ENCODE measurements at regions not wholly inside any gene's neighbourhood (a gene's known extent, or its start where the extent isn't known, plus 50 kb on each side); places are given as distances from the start of the nearest gene placed in this dataset.

DNA sequence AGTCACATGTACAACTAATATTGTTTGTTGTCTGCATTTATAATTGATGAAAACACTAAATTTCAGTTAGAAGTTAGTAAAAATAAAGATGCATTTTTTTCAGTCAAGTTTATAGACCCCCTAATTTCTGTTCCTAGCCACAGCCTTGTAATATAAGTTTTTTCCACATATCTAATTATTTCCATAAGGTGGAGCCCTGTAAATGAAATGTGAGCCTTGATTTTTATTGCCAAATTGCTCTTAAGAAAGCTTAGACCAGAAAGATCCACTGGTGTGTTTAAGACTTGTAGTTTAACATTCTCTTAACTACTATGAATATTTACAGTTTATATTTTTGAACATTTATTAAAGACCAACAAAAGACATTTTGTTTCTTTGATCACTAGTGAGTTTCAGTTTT lies 322.1 kb upstream of the RGS6 start:
- TF ChIP-seq POLR2A (IDR thresholded peaks at IDR 0.05) = no peak
- TF ChIP-seq, protein P1, sequence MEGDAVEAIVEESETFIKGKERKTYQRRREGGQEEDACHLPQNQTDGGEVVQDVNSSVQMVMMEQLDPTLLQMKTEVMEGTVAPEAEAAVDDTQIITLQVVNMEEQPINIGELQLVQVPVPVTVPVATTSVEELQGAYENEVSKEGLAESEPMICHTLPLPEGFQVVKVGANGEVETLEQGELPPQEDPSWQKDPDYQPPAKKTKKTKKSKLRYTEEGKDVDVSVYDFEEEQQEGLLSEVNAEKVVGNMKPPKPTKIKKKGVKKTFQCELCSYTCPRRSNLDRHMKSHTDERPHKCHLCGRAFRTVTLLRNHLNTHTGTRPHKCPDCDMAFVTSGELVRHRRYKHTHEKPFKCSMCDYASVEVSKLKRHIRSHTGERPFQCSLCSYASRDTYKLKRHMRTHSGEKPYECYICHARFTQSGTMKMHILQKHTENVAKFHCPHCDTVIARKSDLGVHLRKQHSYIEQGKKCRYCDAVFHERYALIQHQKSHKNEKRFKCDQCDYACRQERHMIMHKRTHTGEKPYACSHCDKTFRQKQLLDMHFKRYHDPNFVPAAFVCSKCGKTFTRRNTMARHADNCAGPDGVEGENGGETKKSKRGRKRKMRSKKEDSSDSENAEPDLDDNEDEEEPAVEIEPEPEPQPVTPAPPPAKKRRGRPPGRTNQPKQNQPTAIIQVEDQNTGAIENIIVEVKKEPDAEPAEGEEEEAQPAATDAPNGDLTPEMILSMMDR (IDR thresholded peaks at IDR 0.05 in 4 of 5, conservative IDR thresholded peaks at IDR 0.05 in 1 of 5) = no peak

Measured in gastrocnemius medialis (tissue), 4 donors.